ENCODE measurements at regions not wholly inside any gene's neighbourhood (a gene's known extent, or its start where the extent isn't known, plus 50 kb on each side); places are given as distances from the start of the nearest gene placed in this dataset.

DNA sequence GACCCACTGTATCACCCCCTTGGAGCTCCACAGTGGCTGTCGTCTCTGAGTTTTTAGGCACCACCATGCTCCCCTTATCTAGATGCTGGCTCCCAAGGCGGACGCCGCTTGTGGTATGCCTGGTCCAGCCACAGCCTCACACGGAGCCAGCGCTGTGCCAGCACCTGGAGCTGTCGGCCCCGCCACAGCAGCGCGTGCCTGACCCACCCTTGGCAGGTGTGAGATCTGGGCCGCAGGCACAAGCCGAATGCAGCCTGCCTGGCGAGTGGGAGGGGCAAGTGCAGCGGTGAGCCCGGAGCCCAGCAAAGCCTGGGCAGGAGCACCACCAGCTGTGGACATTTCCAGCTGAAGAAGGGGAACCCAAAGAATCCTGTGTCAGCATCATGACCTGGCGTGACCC, 91.9 kb upstream of the BACE2 start:
- no peak for DNase-seq (ENCODE audit: low read depth, low spot score)

- no peak for DNase-seq (ENCODE audit: low read depth, low spot score)
Measured at GRCh38 chr21:41079159-41079558, 88.8 kb upstream of the BACE2 start.

GRCh38 chr21:41080485-41081121, 87.4 kb upstream of the BACE2 start:
- no peak for DNase-seq (ENCODE audit: low read depth, low spot score)

- no peak for DNase-seq (ENCODE audit: low read depth, low spot score)
Measured at GRCh38 chr21:41086569-41086968, 81.4 kb upstream of the BACE2 start.

- no peak for DNase-seq (ENCODE audit: low read depth, low spot score)
Measured at GRCh38 chr21:41090981-41091380, 77.0 kb upstream of the BACE2 start.

DNA sequence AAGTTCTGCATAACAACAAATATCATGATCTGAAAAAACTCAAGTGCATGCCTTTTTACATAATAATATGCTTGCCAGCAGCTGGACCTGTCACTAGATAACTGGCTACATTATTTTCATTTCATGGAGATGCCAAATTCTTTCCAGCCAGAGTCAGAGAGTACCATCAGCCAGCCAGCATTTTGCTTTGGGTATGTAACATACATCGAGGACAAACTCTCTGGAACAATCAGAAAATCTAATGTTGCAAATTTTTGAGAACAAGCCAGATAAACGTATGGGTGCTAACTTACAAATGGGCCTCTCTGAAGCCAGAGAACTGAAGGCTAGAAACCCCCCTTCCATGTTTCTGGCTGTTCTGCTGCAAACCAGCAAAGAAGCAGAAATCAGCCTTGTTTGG, 76.3 kb upstream of the BACE2 start:
- no peak for DNase-seq (ENCODE audit: low read depth, low spot score)

DNA sequence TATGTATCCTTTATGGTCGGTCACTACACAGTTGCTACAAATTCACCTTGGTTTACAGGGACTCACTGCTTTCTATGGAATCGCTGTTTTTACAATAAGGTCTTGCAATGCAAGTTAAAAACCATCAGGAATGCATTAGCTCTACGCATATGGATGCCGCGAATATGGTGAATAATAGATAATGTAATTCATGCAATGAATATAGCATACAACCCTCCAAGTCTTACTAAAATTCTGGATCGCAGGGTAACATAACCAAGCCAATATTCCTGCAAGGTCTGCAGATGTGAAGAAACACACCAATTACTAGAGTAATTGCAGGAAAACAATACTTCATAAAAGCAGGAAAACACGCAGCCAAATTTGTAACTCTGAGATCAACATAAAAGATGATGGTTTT, 75.6 kb upstream of the BACE2 start:
- DNase-seq (ENCODE audit: low read depth, low spot score) = no peak

GRCh38 chr21:41095983-41096382, 72.0 kb upstream of the BACE2 start:
- DNase-seq (ENCODE audit: low read depth, low spot score) = no peak

DNA sequence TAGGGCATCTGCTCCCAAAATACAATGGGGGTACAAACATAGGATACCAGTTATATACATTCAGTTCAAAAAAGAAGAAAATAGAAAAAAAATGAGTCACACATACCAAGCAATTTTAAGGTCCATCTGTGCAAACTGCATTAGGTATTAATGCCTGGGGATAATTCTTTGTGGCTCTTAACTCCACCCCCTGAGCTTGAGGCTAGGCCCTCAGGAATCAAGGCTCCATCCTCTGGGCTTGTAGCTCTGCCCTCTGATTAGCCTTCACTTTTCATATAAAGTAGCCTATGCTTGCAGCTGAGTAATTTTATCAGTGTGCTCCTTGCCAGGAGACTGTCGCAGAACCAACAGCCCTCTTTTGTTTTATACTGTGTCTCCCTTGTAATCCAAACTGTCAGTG, 69.9 kb upstream of the BACE2 start:
- DNase-seq (ENCODE audit: low read depth, low spot score) = no peak

DNA sequence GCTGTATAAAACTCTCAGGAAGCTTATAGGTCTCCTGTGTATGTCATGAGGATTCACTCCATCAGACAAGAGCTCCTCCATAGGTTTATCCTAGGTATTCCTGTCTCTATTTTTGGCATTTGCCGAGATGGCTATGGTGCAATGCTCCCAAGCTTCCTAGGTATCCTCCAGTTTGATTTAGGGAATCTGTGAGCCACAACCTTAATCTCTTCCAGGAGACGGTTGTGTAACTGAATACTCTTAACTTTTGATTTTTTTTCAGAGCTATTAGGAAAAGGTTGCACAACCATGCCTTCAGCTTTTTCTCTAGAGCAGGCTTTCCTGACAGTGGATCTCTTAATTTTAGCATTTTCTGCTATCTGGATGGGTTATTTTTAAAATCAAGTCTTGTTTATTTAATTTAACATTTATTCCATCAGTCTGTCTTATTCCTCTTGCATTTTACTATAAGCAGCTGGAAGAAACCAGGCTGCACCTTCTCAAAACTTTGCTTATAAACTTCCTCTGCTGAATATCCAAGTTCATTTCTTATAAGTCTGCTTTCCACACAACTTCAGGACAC, 69.4 kb upstream of the BACE2 start:
- no peak for DNase-seq (ENCODE audit: low read depth, low spot score)

GRCh38 chr21:41100826-41101550, 67.0 kb upstream of the BACE2 start:
- no peak for DNase-seq (ENCODE audit: low read depth, low spot score)

DNA sequence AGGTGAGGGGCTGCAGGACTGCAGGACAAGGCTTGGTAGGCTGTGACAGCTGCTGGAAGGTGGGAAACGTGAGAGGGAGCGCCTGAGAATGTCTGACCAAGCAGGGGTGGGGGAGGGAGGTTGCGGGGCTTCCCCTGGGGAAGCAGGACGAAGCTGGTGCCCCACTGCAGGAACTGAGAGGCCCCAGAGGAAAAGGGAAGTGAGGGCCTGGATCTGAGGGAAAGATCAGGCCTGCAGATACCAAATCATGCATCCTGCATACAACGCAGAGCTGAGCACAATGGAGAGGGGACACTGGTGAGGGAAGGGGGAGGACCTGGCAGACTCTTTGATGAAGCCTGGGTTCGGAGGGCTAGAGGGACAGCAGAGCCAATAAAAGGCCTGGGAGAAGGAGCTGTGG, 65.7 kb upstream of the BACE2 start:
- no peak for DNase-seq (ENCODE audit: low read depth, low spot score)

- no peak for DNase-seq (ENCODE audit: low read depth, low spot score)
Measured at GRCh38 chr21:41107602-41108001, 60.4 kb upstream of the BACE2 start.

- no peak for DNase-seq (ENCODE audit: low read depth, low spot score)
Measured at GRCh38 chr21:41108668-41109585, 59.0 kb upstream of the BACE2 start.

- no peak for DNase-seq (ENCODE audit: low read depth, low spot score)
Measured at GRCh38 chr21:41110161-41110560, 57.8 kb upstream of the BACE2 start.

DNA sequence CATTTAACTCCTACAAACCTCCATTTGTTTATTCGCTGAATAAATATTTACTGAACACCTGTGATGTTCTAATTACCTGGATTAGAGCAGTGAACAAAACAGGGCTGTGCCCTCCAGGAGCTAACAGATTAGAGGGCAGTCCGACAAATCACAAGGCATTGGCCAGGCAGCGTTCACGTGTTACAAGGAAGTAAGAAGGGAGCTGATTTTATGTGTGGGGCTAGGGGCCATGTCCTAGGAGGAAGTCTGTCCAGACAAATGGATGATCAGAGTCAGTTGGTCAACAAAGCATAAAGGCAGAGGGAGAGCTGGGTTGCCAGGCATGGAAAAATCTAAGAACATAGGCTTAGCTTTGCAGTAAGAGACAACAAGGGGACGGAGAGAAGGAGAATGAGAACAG, 57.3 kb upstream of the BACE2 start:
- DNase-seq (ENCODE audit: low read depth, low spot score) = no peak

DNA sequence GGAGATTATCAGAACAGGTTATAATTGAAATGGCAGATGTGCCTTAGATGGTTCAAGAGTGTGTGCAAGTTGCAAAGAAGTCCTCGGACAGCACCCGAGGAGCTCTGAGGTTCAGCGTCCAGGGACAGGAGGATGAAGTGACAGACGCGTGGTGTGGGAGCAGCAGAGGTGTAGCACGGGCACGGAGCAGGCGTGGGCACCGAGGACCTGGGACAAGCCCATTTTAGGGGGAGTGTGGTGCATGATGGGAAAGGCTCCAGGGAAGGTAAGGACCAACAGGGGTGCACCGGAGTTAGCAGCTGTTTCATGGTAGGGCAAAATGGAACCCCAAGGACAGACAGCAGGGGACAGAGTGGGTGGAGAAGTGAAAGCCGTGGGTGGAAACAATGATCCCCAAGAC, 56.3 kb upstream of the BACE2 start:
- no peak for DNase-seq (ENCODE audit: low read depth, low spot score)

- no peak for DNase-seq (ENCODE audit: low read depth, low spot score)
Measured at GRCh38 chr21:41112740-41113692, 54.9 kb upstream of the BACE2 start.

DNA sequence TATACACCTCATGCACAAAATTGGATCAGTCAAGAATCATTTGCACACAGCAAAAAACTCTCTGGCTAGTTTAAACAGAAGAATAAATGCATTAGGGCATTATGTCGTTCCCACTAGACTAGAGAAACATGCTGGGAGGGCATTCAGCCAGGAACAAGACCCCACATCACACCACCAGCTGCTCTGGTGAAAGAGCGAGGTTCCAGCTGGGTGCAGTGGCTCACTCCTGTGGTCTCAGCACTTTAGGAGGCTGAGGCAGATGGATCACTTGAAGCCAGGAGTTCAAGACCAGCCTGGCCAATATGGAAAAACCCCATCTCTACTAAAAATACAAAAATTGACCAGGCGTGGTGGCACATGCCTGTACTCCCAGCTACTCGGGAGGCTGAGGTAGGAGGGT, 52.1 kb upstream of the BACE2 start:
- no peak for DNase-seq (ENCODE audit: low read depth, low spot score)
